RPMI8226 (cell line): ENCODE measurements at regions not wholly inside any gene's neighbourhood (a gene's known extent, or its start where the extent isn't known, plus 50 kb on each side); places are given as distances from the start of the nearest gene placed in this dataset.
"Not testable (repeated sequence)": the region's sequence is repeated elsewhere in the genome, so short reads cannot be mapped to it uniquely, and the experiment has no call there.

Experiments
- DNase-seq: peaks from one replicate; pipeline ENCODE4 v3.0.0-alpha.2; 2015

DNA sequence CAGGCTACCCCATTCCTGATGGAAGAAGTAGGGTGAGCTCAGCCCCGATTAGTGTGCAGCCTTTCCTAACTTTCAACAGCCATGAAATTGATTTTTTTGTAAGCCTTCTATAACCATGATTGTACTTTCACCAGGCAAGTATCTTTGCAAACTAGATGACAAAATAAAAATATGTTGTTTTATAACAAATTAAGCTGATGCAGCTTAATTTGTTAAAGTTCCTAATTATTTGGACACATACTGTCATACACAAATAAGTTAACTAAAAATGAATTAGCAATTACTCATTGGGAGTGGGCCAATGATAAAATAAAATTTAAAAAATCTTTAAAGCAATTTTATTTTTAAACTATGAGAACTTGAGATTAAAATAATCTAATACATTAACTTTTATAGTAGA lies 113.1 kb upstream of the FANCL start:
- no peak for DNase-seq

DNA sequence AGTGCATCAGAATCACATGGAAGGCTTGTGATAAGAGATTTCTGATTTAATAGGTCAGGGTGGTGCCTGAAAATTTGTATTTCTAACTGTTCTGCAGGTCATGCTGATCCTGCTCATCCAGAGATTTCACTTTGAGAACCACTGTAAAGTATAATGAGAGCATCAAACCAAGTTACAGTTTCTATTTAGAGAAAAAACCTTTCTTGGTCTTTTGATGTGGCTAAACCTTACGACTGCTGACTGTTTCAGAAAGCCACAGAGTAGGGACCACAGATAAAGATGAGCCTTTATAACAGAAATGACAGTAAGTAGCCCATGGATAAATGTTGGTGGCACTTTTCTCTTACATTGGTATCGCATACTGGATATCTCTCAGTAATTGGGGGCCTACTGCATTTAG lies 109.4 kb upstream of the FANCL start:
- no peak for DNase-seq

DNA sequence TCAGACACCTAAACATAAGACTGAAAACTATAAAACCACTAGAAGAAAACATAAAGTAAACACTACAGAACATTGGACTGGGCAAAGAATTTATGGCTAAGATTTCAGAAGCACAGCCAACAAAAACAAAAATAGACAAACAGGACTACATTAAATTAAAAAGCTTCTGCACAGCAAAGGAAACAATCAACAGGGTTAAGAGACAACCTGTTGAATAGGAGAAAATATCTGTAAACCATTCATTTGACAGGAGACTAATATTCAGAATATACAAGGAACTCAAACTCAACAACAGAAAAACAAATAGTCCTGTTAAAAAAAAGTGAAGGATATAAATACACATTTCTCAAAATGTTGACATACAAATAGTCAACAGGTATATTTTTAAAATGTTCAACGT lies 106.7 kb upstream of the FANCL start:
- DNase-seq: no peak

DNA sequence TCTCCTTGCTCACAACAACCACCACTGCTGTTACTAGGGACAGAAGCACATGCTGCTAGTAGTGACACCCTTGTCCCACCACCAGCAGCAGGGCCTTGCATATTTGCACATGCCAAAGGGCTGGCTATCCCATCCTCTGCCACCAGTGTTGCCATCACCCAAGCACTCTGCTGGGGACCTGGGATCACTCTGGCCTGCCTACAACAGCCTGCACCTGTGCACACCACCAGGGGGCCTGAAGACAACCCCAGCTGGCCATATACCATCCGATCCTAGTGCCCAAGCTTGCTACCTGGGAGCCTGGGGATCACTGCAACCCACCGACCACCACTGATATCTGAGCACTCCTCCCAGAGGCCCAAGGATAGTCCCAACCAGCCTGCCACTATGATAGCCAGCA lies 99.9 kb upstream of the FANCL start:
- DNase-seq: no peak

DNA sequence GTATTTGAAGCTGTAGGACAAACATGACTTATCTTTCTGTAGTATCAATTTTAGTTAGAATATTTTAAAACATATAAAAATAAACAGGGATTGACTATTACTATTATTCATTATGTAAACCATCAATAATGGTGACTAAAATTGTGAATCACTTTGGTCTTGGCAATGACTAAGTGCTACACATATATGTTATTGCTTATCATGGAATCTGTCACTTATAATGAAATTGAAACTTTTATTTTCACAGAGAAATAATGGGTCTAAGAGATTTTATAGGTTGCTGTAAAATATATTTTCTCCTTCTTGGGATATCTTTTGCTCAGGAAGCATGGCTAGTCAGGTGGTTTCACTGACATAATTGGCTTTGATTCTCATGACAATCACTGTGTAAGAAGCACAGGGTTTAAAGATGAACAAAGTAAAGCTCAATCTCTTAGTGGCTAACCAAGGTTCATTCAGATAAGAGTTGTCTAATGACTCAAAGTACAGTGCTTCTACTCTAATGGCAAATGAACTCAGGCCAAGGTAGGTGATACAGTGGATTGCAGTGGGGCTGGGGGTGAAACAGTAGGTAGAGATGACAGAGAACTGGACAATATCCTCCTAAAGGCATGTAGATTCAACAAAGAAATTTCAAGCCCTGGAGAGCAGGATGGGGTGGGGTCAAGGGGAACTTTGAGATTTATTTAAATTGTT lies 98.6 kb upstream of the FANCL start:
- DNase-seq: no peak

DNA sequence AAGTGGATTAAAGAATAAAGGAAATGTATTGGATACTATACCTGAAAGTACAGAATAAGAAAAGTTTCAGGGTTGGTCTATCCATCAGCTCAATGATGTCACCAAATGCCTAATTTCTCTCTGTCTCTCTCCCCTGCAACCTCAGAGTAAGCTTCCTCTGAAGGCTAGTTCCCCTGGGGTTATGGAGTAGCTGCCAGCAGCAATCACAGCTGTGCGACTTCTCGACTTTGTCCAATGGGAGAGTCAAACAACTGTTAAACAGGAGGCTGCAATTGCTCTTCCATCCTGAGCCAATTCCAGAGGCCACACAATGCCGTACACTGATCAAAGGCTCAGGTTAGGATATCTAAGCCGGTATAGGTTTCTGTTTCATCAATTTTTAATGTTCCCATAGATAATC lies 95.3 kb upstream of the FANCL start:
- DNase-seq: no peak

- no peak for DNase-seq
Observed at GRCh38 chr2:58334414-58334813, 93.3 kb upstream of the FANCL start.

DNA sequence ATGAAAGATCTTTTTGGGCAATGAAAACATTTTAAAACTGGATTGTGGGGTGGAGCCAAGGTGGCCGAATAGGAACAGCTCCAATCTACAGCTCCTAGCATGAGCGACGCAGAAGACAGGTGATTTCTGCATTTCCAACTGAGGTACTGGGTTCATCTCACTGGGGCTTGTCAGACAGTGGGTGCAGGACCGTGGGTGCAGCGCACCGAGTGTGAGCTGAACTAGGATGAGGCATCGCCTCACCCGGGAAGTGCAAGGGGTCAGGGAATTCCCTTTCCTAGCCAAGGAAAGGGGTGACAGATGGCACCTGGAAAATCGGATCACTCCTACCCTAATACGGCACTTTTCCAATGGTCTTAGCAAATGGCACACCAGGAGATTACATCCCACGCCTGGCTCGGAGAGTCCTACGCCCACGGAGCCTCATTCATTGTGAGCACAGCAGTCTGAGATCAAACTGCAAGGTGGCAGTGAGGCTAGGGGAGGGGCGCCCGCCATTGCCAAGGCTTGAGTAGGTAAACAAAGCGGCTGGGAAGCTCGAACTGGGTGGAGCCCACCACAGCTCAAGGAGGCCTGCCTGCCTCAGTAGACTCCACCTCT lies 84.3 kb upstream of the FANCL start:
- DNase-seq: not testable (repeated sequence)

DNA sequence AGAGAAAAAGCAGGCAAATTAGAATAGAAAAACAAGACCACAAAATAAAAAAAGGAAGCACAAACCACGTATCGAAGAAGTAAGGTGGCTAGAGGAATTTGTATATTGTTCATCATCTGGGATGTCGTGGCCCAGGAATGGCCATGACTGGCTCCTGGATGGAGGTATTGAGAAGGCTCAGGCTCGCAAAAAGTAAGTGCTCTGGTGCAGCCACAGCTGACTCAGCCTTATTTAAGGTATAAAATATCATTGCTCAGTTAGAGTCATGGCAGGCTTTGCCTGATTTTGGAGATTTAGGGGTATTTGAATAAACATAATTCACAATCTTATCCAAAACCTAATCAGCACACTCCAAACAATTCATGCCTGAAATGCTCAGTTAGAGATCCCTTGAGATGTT lies 78.4 kb upstream of the FANCL start:
- DNase-seq: no peak

DNA sequence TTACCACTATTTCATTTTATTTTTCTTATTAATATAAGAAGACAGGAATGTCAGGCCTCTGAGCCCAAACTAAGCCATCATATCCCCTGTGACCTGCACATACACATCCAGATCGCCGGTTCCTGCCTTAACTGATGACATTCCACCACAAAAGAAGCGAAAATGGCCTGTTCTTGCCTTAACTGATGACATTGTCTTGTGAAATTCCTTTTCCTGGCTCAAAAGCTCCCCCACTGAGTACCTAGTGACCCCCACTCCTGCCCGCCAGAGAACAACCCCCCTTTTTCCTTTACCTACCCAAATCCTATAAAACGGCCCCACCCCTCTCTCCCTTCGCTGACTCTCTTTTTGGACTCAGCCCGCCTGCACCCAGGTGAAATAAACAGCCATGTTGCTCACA lies 77.8 kb upstream of the FANCL start:
- not testable (repeated sequence) for DNase-seq

DNA sequence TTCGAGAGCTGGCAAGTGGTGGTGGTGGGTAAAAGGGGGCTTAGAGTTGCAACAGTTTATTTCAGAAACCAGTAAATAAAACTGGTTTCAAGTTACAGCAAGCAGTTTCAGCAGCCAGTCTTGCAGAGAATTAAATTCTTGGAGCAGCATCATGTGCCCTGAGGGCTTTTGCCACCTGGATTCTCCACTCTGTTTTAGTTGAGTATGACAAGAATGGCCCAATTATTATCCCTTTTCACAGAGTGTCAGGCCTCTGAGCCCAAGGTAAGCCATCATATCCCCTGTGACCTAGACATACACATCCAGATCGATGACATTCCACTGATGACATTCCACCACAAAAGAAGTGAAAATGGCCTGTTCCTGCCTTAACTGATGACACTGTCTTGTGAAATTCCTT lies 72.8 kb upstream of the FANCL start:
- DNase-seq: no peak

- DNase-seq: no peak
Observed at GRCh38 chr2:58308435-58308834, 67.3 kb upstream of the FANCL start.

DNA sequence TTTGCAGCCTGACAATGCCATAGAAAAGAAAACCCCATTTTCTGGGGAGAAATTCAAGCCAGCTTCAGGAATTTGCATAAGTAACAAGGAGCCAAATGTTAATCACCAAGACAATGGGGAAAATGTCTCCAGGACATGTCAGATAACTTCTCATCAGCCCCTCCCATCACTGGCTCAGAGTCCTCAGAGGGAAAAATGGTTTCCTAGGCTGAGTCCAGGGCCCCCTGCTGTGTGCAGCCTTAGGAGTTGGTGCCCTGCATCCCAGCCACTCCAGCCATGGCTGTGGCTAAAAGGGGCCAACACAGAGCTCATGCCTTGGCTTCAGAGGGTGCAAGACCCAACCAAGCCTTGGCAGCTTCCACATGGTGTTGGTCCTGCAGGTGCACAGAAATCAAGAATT lies 63.7 kb upstream of the FANCL start:
- DNase-seq: no peak

DNA sequence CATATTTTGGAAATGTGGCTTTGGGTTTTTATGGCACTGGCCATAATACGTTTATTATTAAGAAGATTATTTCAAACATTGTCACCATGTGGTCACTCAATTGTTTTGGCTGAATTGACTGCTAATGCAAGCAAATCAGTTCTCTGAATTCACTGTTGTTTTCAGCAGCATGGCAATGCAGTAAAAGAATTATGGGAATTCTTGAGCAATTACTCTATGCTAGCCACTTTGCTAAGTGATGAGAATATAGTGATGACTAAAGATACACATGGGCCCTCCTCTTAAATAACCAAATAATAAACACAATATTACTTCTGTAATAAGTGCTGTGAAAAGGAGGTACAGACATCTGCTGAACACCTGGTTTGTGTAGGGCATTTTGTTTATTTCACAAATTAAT lies 58.0 kb upstream of the FANCL start:
- no peak for DNase-seq

- no peak for DNase-seq
Observed at GRCh38 chr2:58293056-58293455, 51.9 kb upstream of the FANCL start.

DNA sequence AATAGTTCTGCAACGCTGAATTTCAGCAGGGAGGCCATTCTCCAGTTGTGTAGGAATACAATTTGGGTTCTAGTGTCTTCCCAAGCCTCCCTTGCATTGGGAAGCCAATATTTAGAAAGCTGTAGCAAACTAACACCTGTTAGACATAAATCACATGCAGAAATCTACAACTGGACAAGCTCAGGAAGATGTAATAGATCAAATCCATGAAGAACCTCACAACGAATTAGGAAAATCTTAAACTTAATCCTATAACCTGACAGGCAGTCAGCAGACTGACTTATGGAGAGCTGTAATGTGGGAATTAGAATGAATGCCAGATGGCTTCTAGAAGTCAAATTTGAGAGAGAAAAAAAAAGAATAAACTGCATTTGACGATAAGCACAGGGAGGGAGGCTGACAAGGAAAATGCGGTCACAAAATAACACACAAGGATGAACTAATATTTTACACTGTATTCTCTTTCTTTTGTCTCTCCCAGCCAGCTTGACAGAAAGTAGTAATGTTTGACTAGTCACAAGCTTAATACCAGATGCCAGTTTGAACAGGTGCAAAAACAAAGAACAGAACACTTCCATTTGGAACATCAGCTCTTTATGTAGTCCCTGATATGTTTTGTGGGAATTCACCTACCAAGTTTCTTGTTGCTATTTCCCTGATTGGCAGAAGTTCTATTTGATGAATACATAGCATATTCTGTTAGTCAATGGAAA lies 50.8 kb upstream of the FANCL start:
- no peak for DNase-seq
